Peyer's patch (tissue), 4 donors: ENCODE measurements at regions not wholly inside any gene's neighbourhood (a gene's known extent, or its start where the extent isn't known, plus 50 kb on each side); places are given as distances from the start of the nearest gene placed in this dataset.

Experiments used
- DNase-seq, 3 donors: peaks; one replicate each; pipeline ENCODE4 v3.0.0-alpha.2; 2017 to 2019
- H3K27ac ChIP-seq, 4 donors: fragments of 200-600 bp; sonication (generic); one replicate each; pipeline ENCODE4 v1.5.1; 2016 to 2019
- H3K27me3 ChIP-seq, 2 donors: fragments of 200-600 bp; sonication (generic); one replicate each; pipeline ENCODE4 v1.5.1; 2019
- H3K36me3 ChIP-seq, 3 donors: fragments of 200-600 bp; sonication (generic); one replicate each; pipeline ENCODE4 v1.5.1; 2016 to 2019
- H3K4me1 ChIP-seq, 4 donors: fragments of 200-600 bp; sonication (generic); one replicate each; pipeline ENCODE4 v1.5.1; 2016 to 2019
- H3K4me3 ChIP-seq, 4 donors: fragments of 200-600 bp; sonication (generic); 1 replicate in 3 of 4; 2 replicates in 1 of 4; pipeline ENCODE4 v1.5.1; 2016 to 2019; ENCODE audit warnings: mild to moderate bottlenecking in 1 of 4
- H3K9me3 ChIP-seq, 4 donors: fragments of 200-600 bp; sonication (generic); one replicate each; pipeline ENCODE4 v1.5.1; 2016 to 2019; ENCODE audit warnings: mild to moderate bottlenecking in 1 of 4
- CTCF ChIP-seq, 6 experiments: fragments of 450-650 bp in 4 of 6; fragments of 200-600 bp in 2 of 6; sonication (generic) in 1 of 6; IDR thresholded peaks; one replicate each; pipeline ENCODE4 v1.5.1; 2017 to 2019; ENCODE audit warnings: antibody characterized with exemption in 6 of 6, mild to moderate bottlenecking in 3 of 6, moderate library complexity in 1 of 6
- POLR2A ChIP-seq, 2 donors: fragments of 450-650 bp; IDR thresholded peaks; one replicate each; pipeline ENCODE4 v1.5.1; 2017; ENCODE audit warnings: antibody characterized with exemption in 2 of 2, mild to moderate bottlenecking in 2 of 2, moderate library complexity in 2 of 2

GRCh38 chr4:107319386-107319785 lies 283.3 kb upstream of the DKK2 start:
- H3K4me3 ChIP-seq = no peak overlapping the region
- TF ChIP-seq POLR2A (IDR thresholded peaks at IDR 0.05) (no peak), CTCF (IDR thresholded peaks at IDR 0.05) (no peak)
- no peaks in the 10 kb centered on the region for H3K36me3 ChIP-seq
- no peak for DNase-seq
- H3K27ac ChIP-seq = no peak overlapping the region
- no peaks in the 10 kb centered on the region for H3K4me1 ChIP-seq
- H3K9me3 ChIP-seq = no peaks in the 10 kb centered on the region
- no peaks in the 10 kb centered on the region for H3K27me3 ChIP-seq

GRCh38 chr4:107318078-107318477 lies 282.0 kb upstream of the DKK2 start:
- Histone ChIP-seq H3K36me3 (no peaks in the 10 kb centered on the region), H3K4me3 (no peak overlapping the region), H3K27me3 (no peaks in the 10 kb centered on the region), H3K27ac (no peak overlapping the region), H3K4me1 (no peaks in the 10 kb centered on the region), H3K9me3 (no peaks in the 10 kb centered on the region)
- TF ChIP-seq CTCF (IDR thresholded peaks at IDR 0.05) = no peak
- TF ChIP-seq POLR2A (IDR thresholded peaks at IDR 0.05) = no peak
- DNase-seq = no peak

GRCh38 chr4:107317611-107318010 lies 281.5 kb upstream of the DKK2 start:
- Histone ChIP-seq H3K4me3 (no peak overlapping the region), H3K27me3 (no peaks in the 10 kb centered on the region), H3K27ac (no peak overlapping the region), H3K36me3 (no peaks in the 10 kb centered on the region), H3K4me1 (no peaks in the 10 kb centered on the region), H3K9me3 (no peaks in the 10 kb centered on the region)
- no peak for TF ChIP-seq CTCF (IDR thresholded peaks at IDR 0.05)
- TF ChIP-seq POLR2A (IDR thresholded peaks at IDR 0.05) = no peak
- no peak for DNase-seq

GRCh38 chr4:107315584-107315983 lies 279.5 kb upstream of the DKK2 start:
- TF ChIP-seq CTCF (IDR thresholded peaks at IDR 0.05) (no peak), POLR2A (IDR thresholded peaks at IDR 0.05) (no peak)
- H3K27ac ChIP-seq = no peak overlapping the region

GRCh38 chr4:107314156-107314555 lies 278.0 kb upstream of the DKK2 start:
- H3K27me3 ChIP-seq = no peaks in the 10 kb centered on the region

More at GRCh38 chr4:107315584-107315983, 279.5 kb upstream of the DKK2 start:
- Histone ChIP-seq H3K4me3 (no peak overlapping the region), H3K4me1 (no peaks in the 10 kb centered on the region), H3K9me3 (no peaks in the 10 kb centered on the region), H3K27me3 (no peaks in the 10 kb centered on the region), H3K36me3 (no peaks in the 10 kb centered on the region)
- no peak for DNase-seq

More at GRCh38 chr4:107314156-107314555, 278.0 kb upstream of the DKK2 start:
- no peak overlapping the region for H3K4me3 ChIP-seq
- H3K9me3 ChIP-seq = no peaks in the 10 kb centered on the region
- H3K4me1 ChIP-seq = no peaks in the 10 kb centered on the region
- H3K36me3 ChIP-seq = no peaks in the 10 kb centered on the region
- no peak for DNase-seq
- H3K27ac ChIP-seq = no peak overlapping the region
- TF ChIP-seq CTCF (IDR thresholded peaks at IDR 0.05) (no peak), POLR2A (IDR thresholded peaks at IDR 0.05) (no peak)
